MG63 (cell line): ENCODE measurements at regions not wholly inside any gene's neighbourhood (a gene's known extent, or its start where the extent isn't known, plus 50 kb on each side); places are given as distances from the start of the nearest gene placed in this dataset.
"Not testable (repeated sequence)": the region's sequence is repeated elsewhere in the genome, so short reads cannot be mapped to it uniquely, and the experiment has no call there.

Source experiments
- DNase-seq: peaks from one replicate; pipeline ENCODE4 v3.0.0-alpha.2; 2020
- H3K27me3 ChIP-seq: fragments of 250-450 bp; sonication (Bioruptor Pico); 2 replicates; pipeline ENCODE4 v1.5.1; 2020; ENCODE audit warnings: mild to moderate bottlenecking, moderate library complexity
- H3K36me3 ChIP-seq: fragments of 250-450 bp; sonication (Bioruptor Pico); 2 replicates; pipeline ENCODE4 v1.5.1; 2020; ENCODE audit warnings: mild to moderate bottlenecking, moderate library complexity
- H3K4me3 ChIP-seq: fragments of 250-450 bp; sonication (Bioruptor Pico); 2 replicates; pipeline ENCODE4 v1.5.1; 2020; ENCODE audit warnings: mild to moderate bottlenecking, moderate library complexity
- H3K9me3 ChIP-seq: fragments of 250-450 bp; sonication (Bioruptor Pico); 2 replicates; pipeline ENCODE4 v1.5.1; 2020; ENCODE audit warnings: mild to moderate bottlenecking, moderate library complexity

- Histone ChIP-seq H3K36me3 (no peaks in the 10 kb centered on the region), H3K4me3 (no peak overlapping the region), H3K27me3 (0 out of 2 replicates have a peak, but pooled peaks cover 3% of the 10 kb centered on the region), H3K9me3 (no peaks in the 10 kb centered on the region)
- DNase-seq: peak; percentile 5
Measured at GRCh38 chr5:90227683-90228082, 181.9 kb downstream of the CETN3 start.

- H3K36me3 ChIP-seq: no peaks in the 10 kb centered on the region
- no peaks in the 10 kb centered on the region for H3K9me3 ChIP-seq
- no peak overlapping the region for H3K4me3 ChIP-seq
- DNase-seq: no peak
- H3K27me3 ChIP-seq: no peaks in the 10 kb centered on the region
Measured at GRCh38 chr5:90226433-90227099, 183.0 kb downstream of the CETN3 start.

GRCh38 chr5:90224342-90224741 lies 185.2 kb downstream of the CETN3 start:
- Histone ChIP-seq H3K9me3 (no peaks in the 10 kb centered on the region), H3K36me3 (no peaks in the 10 kb centered on the region), H3K27me3 (no peaks in the 10 kb centered on the region), H3K4me3 (no peak overlapping the region)
- no peak for DNase-seq

GRCh38 chr5:90223756-90224155 lies 185.8 kb downstream of the CETN3 start:
- no peaks in the 10 kb centered on the region for H3K27me3 ChIP-seq

GRCh38 chr5:90221951-90222350 lies 187.6 kb downstream of the CETN3 start:
- Histone ChIP-seq H3K4me3 (no peak overlapping the region), H3K27me3 (no peaks in the 10 kb centered on the region), H3K36me3 (no peaks in the 10 kb centered on the region), H3K9me3 (no peaks in the 10 kb centered on the region)
- no peak for DNase-seq

More at GRCh38 chr5:90223756-90224155, 185.8 kb downstream of the CETN3 start:
- Histone ChIP-seq H3K36me3 (no peaks in the 10 kb centered on the region), H3K9me3 (no peaks in the 10 kb centered on the region), H3K4me3 (no peak overlapping the region)
- DNase-seq: no peak

- H3K36me3 ChIP-seq: no peaks in the 10 kb centered on the region
- DNase-seq: no peak
- no peaks in the 10 kb centered on the region; the same call in 1 of the 2 replicates for H3K9me3 ChIP-seq
Measured at GRCh38 chr5:90220554-90220953, 189.0 kb downstream of the CETN3 start.

GRCh38 chr5:90214991-90215390 lies 194.6 kb downstream of the CETN3 start:
- Histone ChIP-seq H3K27me3 (no peaks in the 10 kb centered on the region), H3K36me3 (no peaks in the 10 kb centered on the region), H3K4me3 (no peak overlapping the region), H3K9me3 (no peaks in the 10 kb centered on the region; the same call in 1 of the 2 replicates)
- DNase-seq: no peak

More at GRCh38 chr5:90220554-90220953, 189.0 kb downstream of the CETN3 start:
- no peak overlapping the region for H3K4me3 ChIP-seq
- no peaks in the 10 kb centered on the region for H3K27me3 ChIP-seq

- DNase-seq, H3K36me3 ChIP-seq, H3K9me3 ChIP-seq, H3K27me3 ChIP-seq, H3K4me3 ChIP-seq: not testable (repeated sequence)
Measured at GRCh38 chr5:90208323-90208722, 201.2 kb downstream of the CETN3 start.

- Histone ChIP-seq H3K27me3 (peaks cover 2% of the 10 kb centered on the region; the same call in 1 of the 2 replicates), H3K9me3 (0 out of 2 replicates have a peak, but pooled peaks cover 5% of the 10 kb centered on the region), H3K4me3 (no peak overlapping the region), H3K36me3 (no peaks in the 10 kb centered on the region)
- DNase-seq: peak; percentile 9
Measured at GRCh38 chr5:90201923-90202322, 207.6 kb downstream of the CETN3 start.

GRCh38 chr5:90193185-90193822 lies 216.3 kb downstream of the CETN3 start:
- Histone ChIP-seq H3K27me3 (no peaks in the 10 kb centered on the region), H3K36me3 (no peaks in the 10 kb centered on the region), H3K4me3 (no peak overlapping the region), H3K9me3 (no peaks in the 10 kb centered on the region)
- no peak for DNase-seq

GRCh38 chr5:90191352-90192045 lies 218.1 kb downstream of the CETN3 start:
- Histone ChIP-seq H3K36me3 (no peaks in the 10 kb centered on the region), H3K27me3 (no peaks in the 10 kb centered on the region), H3K9me3 (no peaks in the 10 kb centered on the region), H3K4me3 (no peak overlapping the region)
- DNase-seq: no peak

- no peak for DNase-seq
- H3K4me3 ChIP-seq: no peak overlapping the region
- peaks cover 3% of the 10 kb centered on the region; the same call in 1 of the 2 replicates for H3K27me3 ChIP-seq
- H3K9me3 ChIP-seq: no peaks in the 10 kb centered on the region
- no peaks in the 10 kb centered on the region for H3K36me3 ChIP-seq
Measured at GRCh38 chr5:90185897-90186468, 223.6 kb downstream of the CETN3 start.

GRCh38 chr5:90184764-90185163 lies 224.8 kb downstream of the CETN3 start:
- no peaks in the 10 kb centered on the region for H3K36me3 ChIP-seq
- peaks cover 3% of the 10 kb centered on the region; the same call in 1 of the 2 replicates for H3K27me3 ChIP-seq
- H3K9me3 ChIP-seq: no peaks in the 10 kb centered on the region
- no peak overlapping the region for H3K4me3 ChIP-seq
- no peak for DNase-seq

- no peak overlapping the region for H3K4me3 ChIP-seq
- no peak for DNase-seq
- H3K9me3 ChIP-seq: no peaks in the 10 kb centered on the region
- H3K27me3 ChIP-seq: peaks cover 3% of the 10 kb centered on the region; the same call in 1 of the 2 replicates
- no peaks in the 10 kb centered on the region for H3K36me3 ChIP-seq
Measured at GRCh38 chr5:90182726-90183125, 226.8 kb downstream of the CETN3 start.

GRCh38 chr5:90174236-90174635 lies 235.3 kb downstream of the CETN3 start:
- DNase-seq: no peak
- Histone ChIP-seq H3K27me3 (no peaks in the 10 kb centered on the region), H3K36me3 (no peaks in the 10 kb centered on the region), H3K4me3 (no peak overlapping the region), H3K9me3 (no peaks in the 10 kb centered on the region)

- Histone ChIP-seq H3K27me3 (no peaks in the 10 kb centered on the region), H3K9me3 (no peaks in the 10 kb centered on the region), H3K36me3 (no peaks in the 10 kb centered on the region), H3K4me3 (no peak overlapping the region)
- DNase-seq: no peak
Measured at GRCh38 chr5:90173299-90174030, 236.1 kb downstream of the CETN3 start.
